GM19468 (cell line): ENCODE measurements at regions not wholly inside any gene's neighbourhood (a gene's known extent, or its start where the extent isn't known, plus 50 kb on each side); places are given as distances from the start of the nearest gene placed in this dataset.

Experiments
- ATAC-seq: cut with Tn5 transposase; IDR thresholded peaks from one replicate; pipeline ENCODE4 v1.9.1; 2021; ENCODE audit warnings: mild to moderate bottlenecking, moderate library complexity, moderate number of reproducible peaks; ENCODE audit not compliant: unreplicated experiment; ENCODE audit errors: extremely low read depth

- ATAC-seq: no peak
Observed at GRCh38 chr2:59150217-59150849, 909.2 kb upstream of the FANCL start.

- no peak for ATAC-seq
Observed at GRCh38 chr2:59149271-59149670, 908.1 kb upstream of the FANCL start.

GRCh38 chr2:59112258-59112657 is 871.1 kb upstream of the FANCL start:
- no peak for ATAC-seq

- ATAC-seq: no peak
Observed at GRCh38 chr2:59096973-59097372, 855.8 kb upstream of the FANCL start.

GRCh38 chr2:59093571-59093970 is 852.4 kb upstream of the FANCL start:
- no peak for ATAC-seq

- ATAC-seq: no peak
Observed at GRCh38 chr2:59084326-59084725, 843.2 kb upstream of the FANCL start.

- no peak for ATAC-seq
Observed at GRCh38 chr2:59083075-59083828, 842.1 kb upstream of the FANCL start.

GRCh38 chr2:59082657-59083056 is 841.5 kb upstream of the FANCL start:
- ATAC-seq: no peak

GRCh38 chr2:59080451-59081181 is 839.5 kb upstream of the FANCL start:
- no peak for ATAC-seq

- no peak for ATAC-seq
Observed at GRCh38 chr2:59077981-59078531, 836.9 kb upstream of the FANCL start.

GRCh38 chr2:59077026-59077725 is 836.1 kb upstream of the FANCL start:
- ATAC-seq: no peak

- ATAC-seq: no peak
Observed at GRCh38 chr2:59076079-59076619, 835.0 kb upstream of the FANCL start.

- no peak for ATAC-seq
Observed at GRCh38 chr2:59074071-59074470, 832.9 kb upstream of the FANCL start.

- ATAC-seq: no peak
Observed at GRCh38 chr2:59073286-59073685, 832.2 kb upstream of the FANCL start.

GRCh38 chr2:59068255-59068654 is 827.1 kb upstream of the FANCL start:
- no peak for ATAC-seq

GRCh38 chr2:59066787-59067399 is 825.8 kb upstream of the FANCL start:
- ATAC-seq: no peak

- no peak for ATAC-seq
Observed at GRCh38 chr2:59047373-59047995, 806.4 kb upstream of the FANCL start.

GRCh38 chr2:59046401-59047372 is 805.6 kb upstream of the FANCL start:
- ATAC-seq: no peak
